HG03045 (cell line): ENCODE measurements at regions not wholly inside any gene's neighbourhood (a gene's known extent, or its start where the extent isn't known, plus 50 kb on each side); places are given as distances from the start of the nearest gene placed in this dataset.

Source experiments
- ATAC-seq: cut with Tn5 transposase; IDR thresholded peaks from one replicate; pipeline ENCODE4 v1.9.1; 2021; ENCODE audit warnings: mild to moderate bottlenecking, moderate library complexity; ENCODE audit not compliant: unreplicated experiment

GRCh38 chr4:176568238-176568637 is 224.5 kb downstream of the VEGFC start:
- ATAC-seq, result no peak

DNA sequence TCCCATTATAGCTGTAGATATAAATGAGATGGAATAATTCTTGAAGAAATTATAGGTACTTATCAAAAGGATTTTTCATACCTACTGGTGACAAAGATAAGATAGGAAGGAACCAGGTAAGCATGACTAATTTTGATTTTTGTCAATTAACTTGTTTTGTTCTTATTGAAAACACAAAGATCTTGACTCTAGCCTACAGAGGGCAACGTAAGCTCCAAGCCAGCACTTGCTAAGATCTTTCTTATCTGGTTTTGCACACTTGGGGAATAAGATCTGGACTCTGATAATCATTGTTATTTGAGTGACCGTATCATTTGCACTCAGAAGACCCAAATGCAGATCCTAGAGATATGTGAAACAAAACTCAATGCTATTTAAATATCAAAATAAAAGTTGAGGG is 223.4 kb downstream of the VEGFC start:
- no peak for ATAC-seq

DNA sequence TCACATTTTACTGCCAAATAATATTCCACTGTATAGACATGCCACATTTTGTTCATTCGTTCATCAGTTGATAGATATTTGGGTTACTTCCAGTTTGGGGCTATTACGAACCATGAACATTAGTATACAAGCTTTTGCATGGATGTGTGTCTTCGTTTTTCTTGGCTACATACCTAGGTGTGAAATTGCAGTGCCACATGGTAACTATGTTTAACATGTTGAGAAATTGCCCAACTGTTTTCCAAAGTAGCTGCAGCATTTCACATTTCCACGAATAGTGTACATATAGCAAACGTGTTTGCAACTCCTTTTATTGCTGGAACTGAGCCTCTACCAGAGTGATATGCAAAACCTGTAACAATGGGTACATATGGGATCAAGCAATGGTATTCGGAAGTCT is 221.5 kb downstream of the VEGFC start:
- no peak for ATAC-seq

GRCh38 chr4:176575141-176575730 is 217.5 kb downstream of the VEGFC start:
- ATAC-seq, result no peak

GRCh38 chr4:176579226-176579625 is 213.5 kb downstream of the VEGFC start:
- no peak for ATAC-seq

- no peak for ATAC-seq
Measured at GRCh38 chr4:176583278-176583677, 209.4 kb downstream of the VEGFC start.

DNA sequence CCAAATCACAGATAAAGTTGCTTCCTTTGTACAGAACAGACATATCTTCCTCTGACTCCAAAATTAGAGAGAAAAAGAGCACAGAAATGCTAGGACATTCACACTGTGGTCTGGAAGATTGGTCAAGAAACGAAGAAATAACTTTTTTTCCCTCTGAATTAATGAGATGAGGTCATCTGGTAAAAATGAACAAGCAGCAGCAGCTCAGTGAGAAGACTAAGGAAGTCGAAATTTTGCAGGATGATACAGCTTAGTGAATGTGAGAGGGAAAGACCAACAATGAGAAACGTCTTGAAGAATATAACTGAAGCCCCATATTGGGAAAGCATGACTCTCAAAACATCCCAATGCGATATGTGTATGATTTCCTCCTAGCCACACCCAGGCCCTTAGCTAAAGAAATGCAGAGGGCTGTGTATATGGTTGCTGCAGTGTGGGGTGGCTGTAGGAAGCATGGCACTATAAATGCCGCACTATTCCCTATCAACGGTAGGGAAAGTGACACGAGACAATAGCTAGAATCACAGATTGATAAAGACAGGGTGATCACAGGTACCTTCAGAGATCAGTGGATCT is 208.6 kb downstream of the VEGFC start:
- ATAC-seq, result no peak

DNA sequence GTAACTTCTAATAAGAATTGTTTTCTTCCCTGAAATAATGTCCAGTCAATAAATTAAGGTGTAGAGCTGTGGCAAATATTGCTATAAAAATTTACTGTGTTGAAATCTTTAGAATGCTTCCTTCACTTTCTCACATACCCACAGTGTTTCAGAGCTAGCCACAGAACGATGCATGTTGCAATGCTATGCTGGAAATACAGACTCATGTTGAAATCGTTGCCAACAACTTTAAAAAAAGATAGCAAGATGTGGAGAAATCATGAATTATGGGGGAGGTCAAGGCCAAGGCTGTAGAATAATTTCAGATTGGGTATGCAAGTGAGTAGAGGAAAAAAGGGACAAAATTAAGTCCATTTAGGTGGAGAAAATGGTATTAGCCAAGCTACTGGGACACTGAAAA is 204.8 kb downstream of the VEGFC start:
- no peak for ATAC-seq

DNA sequence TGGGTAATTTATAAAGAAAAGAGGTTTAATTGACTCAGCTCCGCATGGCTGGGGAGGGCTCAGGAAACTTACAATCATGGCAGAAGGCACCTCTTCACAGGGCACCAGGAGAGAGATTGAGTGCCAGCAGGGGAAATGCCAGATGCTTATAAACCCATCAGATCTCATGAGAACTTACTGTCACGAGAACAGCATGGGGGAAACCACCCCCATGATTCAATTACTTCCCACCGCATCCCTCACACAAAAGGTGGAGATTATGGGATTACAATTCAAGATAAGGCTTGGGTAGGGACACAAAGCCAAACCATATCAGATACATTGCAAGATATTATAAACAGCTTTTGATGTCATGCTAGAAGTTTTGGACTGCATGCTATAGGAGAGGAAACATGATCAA is 204.3 kb downstream of the VEGFC start:
- no peak for ATAC-seq

DNA sequence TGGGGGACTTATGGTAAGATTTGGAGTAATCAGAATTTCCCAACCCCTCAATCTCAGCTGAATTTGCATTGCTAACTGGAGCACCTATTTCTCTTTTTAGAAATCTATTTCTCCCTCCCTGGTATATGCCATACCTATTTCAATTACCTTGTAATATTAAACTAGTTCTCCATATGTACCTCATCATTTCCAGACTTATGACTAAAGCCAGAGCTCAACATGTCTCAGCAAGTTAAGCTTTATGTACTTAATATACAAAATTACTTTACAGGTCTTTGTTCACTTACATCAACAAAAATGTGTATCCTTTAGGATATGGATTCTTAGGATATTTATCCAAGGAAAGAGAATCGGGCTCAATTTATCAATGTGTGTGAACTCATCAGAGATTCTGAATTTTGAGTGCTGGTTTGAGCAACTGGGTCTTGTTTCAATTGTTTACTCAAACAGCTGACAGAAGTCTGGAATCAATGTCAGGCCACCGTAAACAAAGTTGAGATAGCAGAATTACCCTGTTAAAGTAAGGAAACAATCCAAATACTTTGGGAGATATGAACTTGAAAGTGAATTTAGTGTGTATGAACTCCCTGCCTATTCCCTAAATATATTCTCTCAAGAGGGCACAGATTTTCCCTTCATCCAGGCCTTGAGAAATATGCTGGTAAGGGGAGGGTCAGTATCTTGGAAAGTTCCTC is 199.6 kb downstream of the VEGFC start:
- no peak for ATAC-seq

DNA sequence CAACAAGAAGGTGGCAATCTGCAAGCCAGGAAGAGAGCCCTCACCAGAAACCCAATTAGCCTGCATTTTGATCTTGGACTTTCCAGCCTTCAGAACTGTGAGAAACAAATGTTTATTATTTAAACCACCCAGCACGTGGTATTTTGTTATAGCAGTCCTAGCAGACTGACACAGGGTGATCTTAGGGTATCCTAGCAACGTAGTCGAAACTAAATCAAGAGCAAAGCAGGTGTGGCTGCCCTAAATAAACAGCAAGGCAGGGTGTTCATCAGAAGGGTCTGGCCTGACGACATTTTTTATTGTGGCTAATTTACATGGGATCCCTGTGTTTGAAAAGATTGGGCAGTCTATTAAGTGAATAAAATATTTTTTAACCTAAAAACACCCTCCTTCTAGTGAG is 198.8 kb downstream of the VEGFC start:
- no peak for ATAC-seq

DNA sequence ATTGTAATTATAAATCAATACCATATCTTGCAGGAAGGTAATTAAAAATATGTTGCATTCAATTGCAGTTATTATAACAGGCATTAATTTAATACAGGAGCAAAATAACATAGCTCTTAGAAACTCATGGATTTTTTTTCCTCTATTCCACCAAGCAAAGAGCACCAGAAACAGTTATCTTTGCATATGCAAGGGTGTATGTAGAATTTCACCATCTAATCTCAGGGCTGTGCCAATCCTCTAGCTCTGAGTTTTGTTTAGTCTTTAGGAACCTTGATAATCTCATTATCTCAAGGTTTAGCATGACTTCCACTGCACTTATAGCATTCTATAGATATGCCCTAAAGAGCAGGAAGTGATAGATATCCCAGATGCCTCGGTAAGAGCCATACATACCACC is 197.5 kb downstream of the VEGFC start:
- ATAC-seq, result no peak

GRCh38 chr4:176601124-176601523 is 191.6 kb downstream of the VEGFC start:
- no peak for ATAC-seq

- ATAC-seq, result no peak
Measured at GRCh38 chr4:176607807-176608206, 184.9 kb downstream of the VEGFC start.

- ATAC-seq, result no peak
Measured at GRCh38 chr4:176608346-176608745, 184.4 kb downstream of the VEGFC start.

- no peak for ATAC-seq
Measured at GRCh38 chr4:176610594-176610993, 182.1 kb downstream of the VEGFC start.

- ATAC-seq, result no peak
Measured at GRCh38 chr4:176611381-176611780, 181.3 kb downstream of the VEGFC start.

DNA sequence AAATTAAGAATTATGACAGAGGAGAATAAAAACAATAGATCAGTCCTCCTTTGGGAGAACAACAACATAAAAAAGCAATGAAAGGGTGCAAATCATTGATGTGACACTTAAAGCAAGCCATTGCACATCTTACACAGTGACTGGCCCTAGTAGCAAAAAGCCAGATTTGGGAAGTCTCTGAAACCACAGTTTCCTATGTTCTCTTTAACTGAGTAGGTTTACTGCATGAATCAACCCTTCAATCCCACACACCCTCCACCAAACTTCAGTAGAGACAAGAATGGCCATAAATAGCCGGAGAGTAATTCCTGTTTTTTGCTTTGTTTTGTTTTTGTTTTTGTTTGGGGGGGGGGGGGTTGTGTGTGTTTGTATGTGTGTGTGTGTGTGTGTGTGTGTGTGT is 180.8 kb downstream of the VEGFC start:
- ATAC-seq, result no peak

- no peak for ATAC-seq
Measured at GRCh38 chr4:176614793-176615192, 177.9 kb downstream of the VEGFC start.

GRCh38 chr4:176616151-176616550 is 176.6 kb downstream of the VEGFC start:
- ATAC-seq, result no peak

GRCh38 chr4:176618138-176618537 is 174.6 kb downstream of the VEGFC start:
- no peak for ATAC-seq

DNA sequence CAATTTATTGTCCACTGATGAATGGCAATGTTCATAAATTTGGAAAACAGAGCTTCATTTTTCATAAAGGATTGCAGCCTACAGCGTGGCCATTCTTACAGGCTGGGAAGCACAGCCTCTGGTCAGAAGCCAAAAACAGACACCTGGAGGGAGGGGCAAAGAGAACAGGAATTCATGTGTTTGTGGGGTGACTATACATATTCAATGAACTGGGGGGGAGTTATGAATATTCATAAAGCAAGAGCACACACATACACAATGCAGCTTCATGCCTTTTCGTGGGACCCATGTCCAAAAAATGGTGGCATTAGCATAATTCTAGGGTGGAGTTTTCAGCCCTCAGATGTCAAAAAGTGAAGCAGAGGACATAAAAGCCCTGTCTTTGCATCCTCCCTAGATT is 173.3 kb downstream of the VEGFC start:
- no peak for ATAC-seq
